HCT116 (cell line): ENCODE measurements at regions not wholly inside any gene's neighbourhood (a gene's known extent, or its start where the extent isn't known, plus 50 kb on each side); places are given as distances from the start of the nearest gene placed in this dataset.

Source experiments
- ATAC-seq: fragments of 200-7000 bp; cut with Tn5 transposase; 2 replicates; pipeline ENCODE4 v1.9.1; 2020; ENCODE audit warnings: mild to moderate bottlenecking, moderate library complexity
- BruUV-seq: library from RNA; stranded (reverse); fragments of 400-500 nt; replicated peaks from 2 replicates; lab custom pipeline; 2021; lab: Mats Ljungman, UMichigan
- CTCF ChIA-PET: fragments of 300-600 bp; sonication (Branson Sonifier 250); formaldehyde crosslinking; loops from one replicate; lab custom pipeline; 2021; ENCODE audit warnings: antibody characterized with exemption; lab: Charles Lee
- POLR2A ChIA-PET: fragments of 300-600, 350-600 bp; sonication (Branson Sonifier 250); formaldehyde crosslinking; loops from one replicate; lab custom pipeline; 2021; ENCODE audit warnings: antibody characterized with exemption; lab: Charles Lee
- RAD21 ChIA-PET, 2 experiments: fragments of 300-600 bp; sonication (Branson Sonifier 250); formaldehyde crosslinking; loops; one replicate each; lab custom pipeline; 2023; ENCODE audit warnings: low total read pairs in 2 of 2; ENCODE audit not compliant: uncharacterized antibody in 2 of 2, unreplicated experiment in 2 of 2, low non-redundant PET in 1 of 2; lab: Charles Lee
- DNase-seq: peaks from one replicate; pipeline ENCODE4 v3.0.0-alpha.2; 2010; ENCODE audit warnings: low read depth, low spot score
- H2AFZ ChIP-seq: fragments of 200-600 bp; shearing (Covaris generic), sonication (generic); 2 replicates; pipeline ENCODE4 v1.6.1; 2017; ENCODE audit warnings: low read depth, mixed run types, mixed read lengths, antibody characterized with exemption, low read length; ENCODE audit not compliant: poor library complexity, severe bottlenecking
- H3K27ac ChIP-seq: 2 replicates; pipeline ENCODE4 v1.5.1; 2012; ENCODE audit warnings: low read depth, low read length
- H3K27me3 ChIP-seq: fragments of 200-600 bp; sonication (generic); 2 replicates; pipeline ENCODE4 v1.6.1; 2016; ENCODE audit warnings: mixed run types, low read length, mixed read lengths; ENCODE audit not compliant: insufficient read depth
- H3K36me3 ChIP-seq, 2 experiments: fragments of 200-500 bp in 1 of 2; fragments of 200-600 bp in 1 of 2; sonication (Bioruptor generic) in 1 of 2; sonication (generic) in 1 of 2; 2 replicates each; pipeline versions ENCODE4 v1.5.1 to v1.6.1; 2014 to 2016; ENCODE audit warnings: low read length in 2 of 2, inconsistent platforms in 1 of 2, mixed read lengths in 1 of 2, mixed run types in 1 of 2; ENCODE audit not compliant: insufficient read depth in 2 of 2, control insufficient read depth in 1 of 2
- H3K4me1 ChIP-seq, 2 experiments: fragments of 200-600 bp in 1 of 2; sonication (generic) in 1 of 2; 2 replicates each; pipeline versions ENCODE4 v1.5.1 to v1.6.1; 2012 to 2017; ENCODE audit warnings: low read length in 2 of 2, inconsistent platforms in 1 of 2, mild to moderate bottlenecking in 1 of 2, mixed read lengths in 1 of 2, mixed run types in 1 of 2, moderate library complexity in 1 of 2; ENCODE audit not compliant: insufficient read depth in 2 of 2, control insufficient read depth in 1 of 2
- H3K4me2 ChIP-seq: fragments of 200-600 bp; sonication (generic); 2 replicates; pipeline ENCODE4 v1.6.1; 2017; ENCODE audit warnings: mixed run types, low read length, mixed read lengths
- H3K4me3 ChIP-seq, 2 experiments: fragments of 200-600 bp in 1 of 2; sonication (generic) in 1 of 2; replicated peaks in 1 of 2; 2 replicates each; pipeline ENCODE4 v1.5.1; 2011 to 2016; ENCODE audit warnings: low read length in 2 of 2, control low read depth in 1 of 2, low read depth in 1 of 2, mild to moderate bottlenecking in 1 of 2, mixed read lengths in 1 of 2, mixed run types in 1 of 2
- H3K79me2 ChIP-seq: fragments of 200-600 bp; sonication (generic); 2 replicates; pipeline ENCODE4 v1.6.1; 2017; ENCODE audit warnings: mild to moderate bottlenecking, mixed run types, low read length, moderate library complexity, mixed read lengths; ENCODE audit not compliant: insufficient read depth
- H3K9ac ChIP-seq: fragments of 200-600 bp; sonication (generic); 2 replicates; pipeline ENCODE4 v1.6.1; 2016; ENCODE audit warnings: low read length, mixed read lengths
- H3K9me2 ChIP-seq: fragments of 200-600 bp; sonication (generic), shearing (Covaris generic); 2 replicates; pipeline ENCODE4 v1.6.1; 2017; ENCODE audit warnings: mixed run types, mild to moderate bottlenecking, moderate library complexity; ENCODE audit not compliant: insufficient read depth
- H3K9me3 ChIP-seq, 2 experiments: fragments of 200-500 bp in 1 of 2; fragments of 200-600 bp in 1 of 2; sonication (Bioruptor generic) in 1 of 2; sonication (generic) in 1 of 2; 2 replicates each; pipeline ENCODE4 v1.6.1; 2014 to 2017; ENCODE audit warnings: low read length in 2 of 2, mixed read lengths in 2 of 2, inconsistent platforms in 1 of 2, low read depth in 1 of 2, mild to moderate bottlenecking in 1 of 2, mixed run types in 1 of 2, moderate library complexity in 1 of 2; ENCODE audit not compliant: control insufficient read depth in 1 of 2, insufficient read depth in 1 of 2
- H4K20me1 ChIP-seq: fragments of 200-600 bp; sonication (generic), shearing (Covaris generic); 2 replicates; pipeline ENCODE4 v1.6.1; 2017; ENCODE audit warnings: mixed run types, mild to moderate bottlenecking, moderate library complexity; ENCODE audit not compliant: insufficient read depth
- ATF3 ChIP-seq: IDR thresholded peaks from 2 replicates; pipeline ENCODE4 v1.6.1; 2012
- CBX3 ChIP-seq: IDR thresholded peaks from 2 replicates; pipeline ENCODE4 v1.6.1; 2012; ENCODE audit warnings: low read depth
- CEBPB ChIP-seq: IDR thresholded peaks from 2 replicates; pipeline ENCODE4 v1.6.1; 2012; ENCODE audit warnings: low read depth
- EZH2 ChIP-seq: fragments of 200-600 bp; sonication (generic); IDR thresholded peaks from 2 replicates; pipeline ENCODE4 v1.6.1; 2017; ENCODE audit warnings: antibody characterized with exemption, mixed run types
- EZH2phosphoT487 ChIP-seq: fragments of 200-600 bp; IDR thresholded peaks from 2 replicates; pipeline ENCODE4 v1.6.1; 2018; ENCODE audit warnings: antibody characterized with exemption, borderline replicate concordance
- FOSL1 ChIP-seq: IDR thresholded peaks from 2 replicates; pipeline ENCODE4 v1.6.1; 2012; ENCODE audit warnings: low read depth
- JUND ChIP-seq: IDR thresholded peaks from 2 replicates; pipeline ENCODE4 v1.6.1; 2012
- RAD21 ChIP-seq: IDR thresholded peaks from 2 replicates; pipeline ENCODE4 v1.6.1; 2012; ENCODE audit warnings: low read depth, mild to moderate bottlenecking
- SIN3A ChIP-seq: IDR thresholded peaks from 2 replicates; pipeline ENCODE4 v1.6.1; 2012; ENCODE audit warnings: low read depth
- SRF ChIP-seq: IDR thresholded peaks from 2 replicates; pipeline ENCODE4 v1.6.1; 2012; ENCODE audit warnings: low read depth
- TCF7L2 ChIP-seq: IDR thresholded peaks from 2 replicates; pipeline ENCODE4 v1.7.0; 2011; ENCODE audit warnings: borderline replicate concordance, inconsistent platforms; ENCODE audit not compliant: insufficient read depth, insufficient read length; ENCODE audit errors: extremely low read depth
- YY1 ChIP-seq: IDR thresholded peaks from 2 replicates; pipeline ENCODE4 v1.6.1; 2011; ENCODE audit warnings: low read length, low read depth, moderate library complexity, mild to moderate bottlenecking; ENCODE audit not compliant: insufficient replicate concordance; ENCODE audit errors: extremely low read depth
- ZFX ChIP-seq: fragments of 450-650 bp; IDR thresholded peaks from 2 replicates; pipeline ENCODE4 v1.6.1; 2017
- ZNF274 ChIP-seq: fragments of 200-500 bp; sonication (Bioruptor generic); IDR thresholded peaks from 2 replicates; pipeline ENCODE4 v1.6.1; 2014; ENCODE audit warnings: mild to moderate bottlenecking, low read depth, low read length, inconsistent platforms
- intact Hi-C: fragments of 100-400 bp; cut with micrococcal nuclease; formaldehyde crosslinking; loops from 2 replicates; pipeline ENCODE4 v1.10.0; 2022
- TF ChIP-seq, protein P1 (sequence below): IDR thresholded peaks from 2 replicates; pipeline ENCODE4 v1.6.1; 2012; ENCODE audit warnings: low read depth
- TF ChIP-seq, protein P2 (sequence below): IDR thresholded peaks from 2 replicates; pipeline ENCODE4 v1.6.1; 2011; ENCODE audit warnings: mild to moderate bottlenecking, low read length, moderate library complexity; ENCODE audit not compliant: insufficient replicate concordance; ENCODE audit errors: extremely low read depth
- TF ChIP-seq, protein P3 (sequence below), 3 experiments: fragments of 200-600 bp in 1 of 3; sonication (generic) in 1 of 3; IDR thresholded peaks in 2 of 3; conservative IDR thresholded peaks in 1 of 3; 2 replicates each; pipeline ENCODE4 v1.5.1; 2012 to 2017; ENCODE audit warnings: low read depth in 2 of 3, low read length in 2 of 3, antibody characterized with exemption in 1 of 3, borderline replicate concordance in 1 of 3, control low read depth in 1 of 3, mild to moderate bottlenecking in 1 of 3, mixed read lengths in 1 of 3, mixed run types in 1 of 3, moderate library complexity in 1 of 3; ENCODE audit not compliant: insufficient read depth in 1 of 3

DNA sequence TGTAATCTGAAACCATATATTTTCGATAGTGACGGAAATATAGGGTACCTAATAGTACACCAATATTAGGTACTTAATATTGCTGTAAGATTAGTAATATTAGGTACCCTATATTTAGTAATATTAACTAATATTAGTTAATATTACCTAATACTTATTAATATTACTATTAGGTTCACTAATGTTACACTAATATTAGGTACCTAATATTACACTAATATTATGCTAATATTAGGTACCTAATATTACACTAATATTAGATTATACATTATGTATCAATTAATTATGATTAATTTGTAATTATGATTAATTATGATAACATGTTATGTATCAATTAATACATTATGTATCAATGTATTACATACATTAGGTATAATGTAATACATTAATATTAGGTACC lies 518.2 kb upstream of the LRATD1 start:
- TF ChIP-seq SIN3A (no peak), TCF7L2 (no peak), CBX3 (no peak), RAD21 (no peak), CEBPB (no peak), JUND (no peak), FOSL1 (no peak), ATF3 (no peak), EZH2 (no peak), YY1 (no peak), EZH2phosphoT487 (no peak), ZFX (no peak), ZNF274 (no peak), SRF (no peak)
- TF ChIP-seq, protein P1, sequence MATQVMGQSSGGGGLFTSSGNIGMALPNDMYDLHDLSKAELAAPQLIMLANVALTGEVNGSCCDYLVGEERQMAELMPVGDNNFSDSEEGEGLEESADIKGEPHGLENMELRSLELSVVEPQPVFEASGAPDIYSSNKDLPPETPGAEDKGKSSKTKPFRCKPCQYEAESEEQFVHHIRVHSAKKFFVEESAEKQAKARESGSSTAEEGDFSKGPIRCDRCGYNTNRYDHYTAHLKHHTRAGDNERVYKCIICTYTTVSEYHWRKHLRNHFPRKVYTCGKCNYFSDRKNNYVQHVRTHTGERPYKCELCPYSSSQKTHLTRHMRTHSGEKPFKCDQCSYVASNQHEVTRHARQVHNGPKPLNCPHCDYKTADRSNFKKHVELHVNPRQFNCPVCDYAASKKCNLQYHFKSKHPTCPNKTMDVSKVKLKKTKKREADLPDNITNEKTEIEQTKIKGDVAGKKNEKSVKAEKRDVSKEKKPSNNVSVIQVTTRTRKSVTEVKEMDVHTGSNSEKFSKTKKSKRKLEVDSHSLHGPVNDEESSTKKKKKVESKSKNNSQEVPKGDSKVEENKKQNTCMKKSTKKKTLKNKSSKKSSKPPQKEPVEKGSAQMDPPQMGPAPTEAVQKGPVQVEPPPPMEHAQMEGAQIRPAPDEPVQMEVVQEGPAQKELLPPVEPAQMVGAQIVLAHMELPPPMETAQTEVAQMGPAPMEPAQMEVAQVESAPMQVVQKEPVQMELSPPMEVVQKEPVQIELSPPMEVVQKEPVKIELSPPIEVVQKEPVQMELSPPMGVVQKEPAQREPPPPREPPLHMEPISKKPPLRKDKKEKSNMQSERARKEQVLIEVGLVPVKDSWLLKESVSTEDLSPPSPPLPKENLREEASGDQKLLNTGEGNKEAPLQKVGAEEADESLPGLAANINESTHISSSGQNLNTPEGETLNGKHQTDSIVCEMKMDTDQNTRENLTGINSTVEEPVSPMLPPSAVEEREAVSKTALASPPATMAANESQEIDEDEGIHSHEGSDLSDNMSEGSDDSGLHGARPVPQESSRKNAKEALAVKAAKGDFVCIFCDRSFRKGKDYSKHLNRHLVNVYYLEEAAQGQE, result no peak
- TF ChIP-seq, protein P2, sequence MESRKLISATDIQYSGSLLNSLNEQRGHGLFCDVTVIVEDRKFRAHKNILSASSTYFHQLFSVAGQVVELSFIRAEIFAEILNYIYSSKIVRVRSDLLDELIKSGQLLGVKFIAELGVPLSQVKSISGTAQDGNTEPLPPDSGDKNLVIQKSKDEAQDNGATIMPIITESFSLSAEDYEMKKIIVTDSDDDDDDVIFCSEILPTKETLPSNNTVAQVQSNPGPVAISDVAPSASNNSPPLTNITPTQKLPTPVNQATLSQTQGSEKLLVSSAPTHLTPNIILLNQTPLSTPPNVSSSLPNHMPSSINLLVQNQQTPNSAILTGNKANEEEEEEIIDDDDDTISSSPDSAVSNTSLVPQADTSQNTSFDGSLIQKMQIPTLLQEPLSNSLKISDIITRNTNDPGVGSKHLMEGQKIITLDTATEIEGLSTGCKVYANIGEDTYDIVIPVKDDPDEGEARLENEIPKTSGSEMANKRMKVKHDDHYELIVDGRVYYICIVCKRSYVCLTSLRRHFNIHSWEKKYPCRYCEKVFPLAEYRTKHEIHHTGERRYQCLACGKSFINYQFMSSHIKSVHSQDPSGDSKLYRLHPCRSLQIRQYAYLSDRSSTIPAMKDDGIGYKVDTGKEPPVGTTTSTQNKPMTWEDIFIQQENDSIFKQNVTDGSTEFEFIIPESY, result no peak
- TF ChIP-seq, protein P3, sequence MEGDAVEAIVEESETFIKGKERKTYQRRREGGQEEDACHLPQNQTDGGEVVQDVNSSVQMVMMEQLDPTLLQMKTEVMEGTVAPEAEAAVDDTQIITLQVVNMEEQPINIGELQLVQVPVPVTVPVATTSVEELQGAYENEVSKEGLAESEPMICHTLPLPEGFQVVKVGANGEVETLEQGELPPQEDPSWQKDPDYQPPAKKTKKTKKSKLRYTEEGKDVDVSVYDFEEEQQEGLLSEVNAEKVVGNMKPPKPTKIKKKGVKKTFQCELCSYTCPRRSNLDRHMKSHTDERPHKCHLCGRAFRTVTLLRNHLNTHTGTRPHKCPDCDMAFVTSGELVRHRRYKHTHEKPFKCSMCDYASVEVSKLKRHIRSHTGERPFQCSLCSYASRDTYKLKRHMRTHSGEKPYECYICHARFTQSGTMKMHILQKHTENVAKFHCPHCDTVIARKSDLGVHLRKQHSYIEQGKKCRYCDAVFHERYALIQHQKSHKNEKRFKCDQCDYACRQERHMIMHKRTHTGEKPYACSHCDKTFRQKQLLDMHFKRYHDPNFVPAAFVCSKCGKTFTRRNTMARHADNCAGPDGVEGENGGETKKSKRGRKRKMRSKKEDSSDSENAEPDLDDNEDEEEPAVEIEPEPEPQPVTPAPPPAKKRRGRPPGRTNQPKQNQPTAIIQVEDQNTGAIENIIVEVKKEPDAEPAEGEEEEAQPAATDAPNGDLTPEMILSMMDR (IDR thresholded peaks at IDR 0.05 in 2 of 3, conservative IDR thresholded peaks at IDR 0.05 in 1 of 3; ENCODE audit: borderline replicate concordance in 1 of 3, insufficient read depth in 1 of 3, low read depth in 2 of 3, low read length in 2 of 3), result no peak
- TF ChIP-seq, all 23 proteins: peak for 0
- Histone ChIP-seq H4K20me1 (no peaks in the 10 kb centered on the region), H3K27ac (no peak overlapping the region), H3K9me2 (no peaks in the 10 kb centered on the region), H3K4me2 (no peak overlapping the region), H3K4me3 (no peak overlapping the region), H2AFZ (no peak overlapping the region), H3K9ac (no peak overlapping the region), H3K36me3 (no peaks in the 10 kb centered on the region), H3K27me3 (no peaks in the 10 kb centered on the region), H3K9me3 (peaks cover 3 to 15% of the 10 kb centered on the region in 2 experiments; a peak in 2 of 4 replicates), H3K79me2 (no peaks in the 10 kb centered on the region), H3K4me1 (no peaks in the 10 kb centered on the region)
- intact Hi-C loops, result no loop called here
- ATAC-seq (no peak), DNase-seq (no peak)
- ChIA-PET RAD21 (no interaction called here), CTCF (no interaction called here), POLR2A (no interaction called here)
- BruUV-seq, result no TSS peak
